ENCODE measurements at regions not wholly inside any gene's neighbourhood (a gene's known extent, or its start where the extent isn't known, plus 50 kb on each side); places are given as distances from the start of the nearest gene placed in this dataset.

DNA sequence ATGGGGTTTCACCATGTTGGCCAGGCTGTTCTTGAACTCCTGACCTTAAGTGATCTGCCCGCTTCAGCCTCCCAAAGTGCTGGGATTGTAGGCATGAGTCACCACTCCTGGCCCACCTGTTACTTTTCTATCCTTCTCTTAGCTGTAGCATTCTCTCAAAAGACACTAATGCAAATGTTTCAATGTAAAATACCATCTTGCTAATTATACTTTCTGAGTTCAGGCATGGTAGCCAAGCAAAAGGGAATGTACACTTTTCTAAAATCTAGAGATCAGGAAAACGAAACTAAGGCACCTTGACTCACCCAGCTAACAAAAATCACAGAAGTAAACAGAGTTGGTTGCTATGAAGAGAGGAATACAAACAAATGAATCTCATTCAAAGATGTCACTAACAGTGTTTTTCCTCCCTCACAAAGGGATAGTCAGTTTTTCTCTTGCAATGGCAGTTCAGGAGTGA is 401.0 kb upstream of the NRP1 start:
- no peak for TF ChIP-seq CREB1 (IDR thresholded peaks at IDR 0.05; ENCODE audit: low read depth)
- TF ChIP-seq CEBPB (IDR thresholded peaks at IDR 0.05) = no peak
- TF ChIP-seq, protein P1, sequence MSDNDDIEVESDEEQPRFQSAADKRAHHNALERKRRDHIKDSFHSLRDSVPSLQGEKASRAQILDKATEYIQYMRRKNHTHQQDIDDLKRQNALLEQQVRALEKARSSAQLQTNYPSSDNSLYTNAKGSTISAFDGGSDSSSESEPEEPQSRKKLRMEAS (IDR thresholded peaks at IDR 0.05) = no peak
- no peak for TF ChIP-seq ZBTB7A (IDR thresholded peaks at IDR 0.05; ENCODE audit: low read depth)
- no peak for TF ChIP-seq TAF1 (IDR thresholded peaks at IDR 0.05; ENCODE audit: low read depth)
- no peak for TF ChIP-seq YY1 (IDR thresholded peaks at IDR 0.05; ENCODE audit: low read depth)
- TF ChIP-seq REST (IDR thresholded peaks at IDR 0.05; ENCODE audit: low read depth) = no peak
- TF ChIP-seq TEAD4 (IDR thresholded peaks at IDR 0.05) = no peak
- TF ChIP-seq FOXM1 (IDR thresholded peaks at IDR 0.05; ENCODE audit: borderline replicate concordance, low read depth) = no peak
- no peak for TF ChIP-seq USF1 (IDR thresholded peaks at IDR 0.05)
- TF ChIP-seq TCF12 (IDR thresholded peaks at IDR 0.05; ENCODE audit: low read depth) = no peak
- no peak for TF ChIP-seq RAD21 (IDR thresholded peaks at IDR 0.05; ENCODE audit: low read depth)
- no peak for TF ChIP-seq EP300 (IDR thresholded peaks at IDR 0.05; ENCODE audit: borderline replicate concordance)
- TF ChIP-seq NFIC (IDR thresholded peaks at IDR 0.05) = no peak
- TF ChIP-seq EGR1 (IDR thresholded peaks at IDR 0.05) = no peak

DNA sequence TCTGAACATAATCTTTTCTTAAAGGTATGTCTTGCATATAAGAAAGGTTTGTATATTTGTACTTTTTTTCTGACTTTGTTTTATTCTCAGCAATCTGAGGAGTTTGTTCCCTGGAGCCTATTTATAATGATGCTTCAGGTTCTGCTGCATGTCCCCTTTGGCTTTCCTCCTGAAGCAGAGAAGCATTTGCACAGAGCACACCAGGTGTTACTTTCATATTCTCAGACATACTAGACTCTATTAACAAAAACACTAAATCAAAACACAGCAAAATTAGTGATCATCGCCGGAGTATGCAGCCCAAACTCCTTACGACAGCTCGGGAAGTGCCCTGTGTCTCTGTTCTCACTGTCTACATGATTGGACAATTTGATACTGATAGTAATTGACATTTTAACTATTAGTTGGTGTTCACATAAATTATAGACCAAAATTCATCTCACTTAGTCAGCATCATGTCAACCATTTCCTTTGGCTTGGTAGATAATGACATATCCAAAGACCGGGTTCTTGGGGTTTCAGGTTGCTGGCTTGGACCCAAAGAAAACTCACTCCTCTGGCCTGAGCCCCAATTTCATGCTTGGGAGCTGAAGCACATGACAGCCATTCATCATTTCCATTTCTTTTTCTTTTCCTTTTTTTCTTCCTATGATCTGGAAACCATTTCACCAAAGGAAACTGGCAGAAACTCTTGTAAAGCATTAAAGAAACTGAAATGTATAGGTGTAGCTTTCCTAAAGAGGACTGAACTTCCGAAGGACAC is 400.1 kb upstream of the NRP1 start:
- TF ChIP-seq YY1 (IDR thresholded peaks at IDR 0.05; ENCODE audit: low read depth) = no peak
- peak; percentile 7; the same call in 1 of the 2 replicates for TF ChIP-seq NFIC (IDR thresholded peaks at IDR 0.05)
- TF ChIP-seq TEAD4 (IDR thresholded peaks at IDR 0.05) = no peak
- TF ChIP-seq, protein P1 (IDR thresholded peaks at IDR 0.05) = no peak

DNA sequence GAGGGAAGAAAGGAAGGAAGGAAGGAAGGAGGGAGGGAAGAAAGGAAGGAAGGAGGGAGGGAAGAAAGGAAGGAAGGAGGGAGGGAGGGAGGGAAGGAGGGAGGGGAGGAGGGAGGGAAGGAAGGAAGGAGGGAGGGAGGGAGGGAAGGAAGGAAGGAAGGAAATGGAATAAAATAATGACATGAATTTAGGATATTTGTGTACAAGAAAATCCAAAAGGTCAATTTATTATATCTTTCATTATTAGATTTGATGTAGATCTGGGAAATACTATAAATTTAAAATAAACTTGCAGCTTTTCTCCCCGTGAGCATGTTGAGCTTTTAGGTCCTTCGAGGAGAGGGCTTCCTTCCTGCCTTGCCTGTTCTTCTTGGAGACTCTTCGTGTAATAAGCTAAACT is 398.6 kb upstream of the NRP1 start:
- no peak for TF ChIP-seq FOXM1 (IDR thresholded peaks at IDR 0.05; ENCODE audit: borderline replicate concordance, low read depth)
- TF ChIP-seq YY1 (IDR thresholded peaks at IDR 0.05; ENCODE audit: low read depth) = no peak
- no peak for TF ChIP-seq USF1 (IDR thresholded peaks at IDR 0.05)
- no peak for TF ChIP-seq TAF1 (IDR thresholded peaks at IDR 0.05; ENCODE audit: low read depth)
- TF ChIP-seq TEAD4 (IDR thresholded peaks at IDR 0.05) = no peak
- TF ChIP-seq EGR1 (IDR thresholded peaks at IDR 0.05) = no peak
- no peak for TF ChIP-seq NFIC (IDR thresholded peaks at IDR 0.05)
- TF ChIP-seq CREB1 (IDR thresholded peaks at IDR 0.05; ENCODE audit: low read depth) = no peak
- TF ChIP-seq TCF12 (IDR thresholded peaks at IDR 0.05; ENCODE audit: low read depth) = no peak
- TF ChIP-seq, protein P1 (IDR thresholded peaks at IDR 0.05) = no peak

DNA sequence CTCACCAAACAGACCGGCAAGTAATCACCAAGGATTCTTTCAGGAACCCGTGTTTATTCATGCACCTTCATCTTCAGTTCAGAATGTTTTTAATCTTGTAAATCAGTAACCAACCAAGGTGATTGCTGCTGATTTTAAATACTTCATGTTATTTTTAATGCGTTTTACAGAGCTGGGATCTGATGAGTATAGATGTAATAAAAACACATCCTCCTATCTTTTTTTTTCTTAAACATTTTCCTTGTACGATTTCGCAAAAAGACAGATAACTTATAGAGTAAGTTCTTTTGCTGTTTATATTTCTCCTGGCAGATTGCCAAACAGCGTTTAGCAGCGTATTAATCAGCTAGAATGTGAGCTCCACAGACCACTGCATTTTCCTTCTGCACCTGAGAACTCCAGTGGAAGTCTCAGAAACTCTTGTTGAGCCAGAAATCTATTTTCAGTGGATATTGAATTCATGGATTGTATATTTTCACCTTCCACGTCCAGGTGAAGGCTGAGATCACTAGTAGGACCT is 397.8 kb upstream of the NRP1 start:
- TF ChIP-seq TEAD4 (IDR thresholded peaks at IDR 0.05) = no peak
- TF ChIP-seq EGR1 (IDR thresholded peaks at IDR 0.05) = no peak
- no peak; the same call in 1 of the 2 replicates for TF ChIP-seq NFIC (IDR thresholded peaks at IDR 0.05)
- no peak for TF ChIP-seq REST (IDR thresholded peaks at IDR 0.05; ENCODE audit: low read depth)
- no peak for TF ChIP-seq USF1 (IDR thresholded peaks at IDR 0.05)

- no peak for TF ChIP-seq EGR1 (IDR thresholded peaks at IDR 0.05)
- no peak for TF ChIP-seq NFIC (IDR thresholded peaks at IDR 0.05)
These were observed 396.9 kb upstream of the NRP1 start for GRCh38 chr10:33731322-33731721.

DNA sequence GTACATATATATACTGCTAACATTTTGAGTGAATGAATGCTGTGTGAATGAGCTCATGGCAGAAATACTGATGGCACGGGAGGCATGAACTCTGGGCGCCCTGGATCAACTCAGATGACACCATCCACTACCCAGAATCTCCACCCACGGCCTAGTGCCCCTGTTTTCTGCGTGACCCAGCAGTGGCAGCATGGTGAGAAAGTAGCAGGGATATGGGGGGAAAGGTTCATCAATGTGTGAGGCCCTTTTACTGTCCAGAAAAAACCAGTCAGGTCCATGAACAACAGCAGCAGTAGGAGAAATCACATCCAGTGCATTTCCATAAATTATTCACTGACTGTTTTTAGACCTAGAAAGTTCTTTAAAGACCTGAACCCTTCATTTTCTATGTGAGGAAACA is 391.0 kb upstream of the NRP1 start:
- TF ChIP-seq TAF1 (IDR thresholded peaks at IDR 0.05; ENCODE audit: low read depth) (no peak), RAD21 (IDR thresholded peaks at IDR 0.05; ENCODE audit: low read depth) (no peak), CEBPB (IDR thresholded peaks at IDR 0.05) (no peak), EP300 (IDR thresholded peaks at IDR 0.05; ENCODE audit: borderline replicate concordance) (no peak), CREB1 (IDR thresholded peaks at IDR 0.05; ENCODE audit: low read depth) (no peak), TCF12 (IDR thresholded peaks at IDR 0.05; ENCODE audit: low read depth) (no peak), USF1 (IDR thresholded peaks at IDR 0.05) (no peak), TEAD4 (IDR thresholded peaks at IDR 0.05) (no peak), ZBTB7A (IDR thresholded peaks at IDR 0.05; ENCODE audit: low read depth) (no peak), REST (IDR thresholded peaks at IDR 0.05; ENCODE audit: low read depth) (no peak), NFIC (IDR thresholded peaks at IDR 0.05) (no peak), FOXM1 (IDR thresholded peaks at IDR 0.05; ENCODE audit: borderline replicate concordance, low read depth) (no peak), YY1 (IDR thresholded peaks at IDR 0.05; ENCODE audit: low read depth) (no peak), EGR1 (IDR thresholded peaks at IDR 0.05) (no peak)
- TF ChIP-seq, protein P1 (IDR thresholded peaks at IDR 0.05) = no peak
